ENCODE measurements at regions not wholly inside any gene's neighbourhood (a gene's known extent, or its start where the extent isn't known, plus 50 kb on each side); places are given as distances from the start of the nearest gene placed in this dataset.

DNA sequence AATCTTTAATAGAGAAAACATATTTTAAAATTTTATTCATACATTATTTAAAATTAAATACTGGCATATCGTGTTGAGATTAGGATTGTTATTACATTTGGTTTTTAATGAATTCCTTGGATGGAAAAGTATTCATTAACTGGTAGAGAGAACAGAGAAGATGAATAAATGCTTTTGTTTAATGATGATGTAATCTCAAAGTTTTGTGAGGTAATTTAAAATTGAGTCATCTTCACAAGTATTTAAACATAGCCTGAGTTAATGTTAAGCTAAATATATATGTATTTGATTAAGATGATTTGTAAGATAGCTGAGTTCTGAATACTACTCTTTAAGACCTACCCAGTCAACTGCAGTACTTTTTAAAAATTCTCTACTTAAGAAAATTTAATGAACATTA lies 713.4 kb upstream of the VRK2 start:
- H3K4me3 ChIP-seq (ENCODE audit: control insufficient read depth, low read depth, low read length): no peak overlapping the region
- no peak for DNase-seq (ENCODE audit: low read depth)
- TF ChIP-seq, protein P1, sequence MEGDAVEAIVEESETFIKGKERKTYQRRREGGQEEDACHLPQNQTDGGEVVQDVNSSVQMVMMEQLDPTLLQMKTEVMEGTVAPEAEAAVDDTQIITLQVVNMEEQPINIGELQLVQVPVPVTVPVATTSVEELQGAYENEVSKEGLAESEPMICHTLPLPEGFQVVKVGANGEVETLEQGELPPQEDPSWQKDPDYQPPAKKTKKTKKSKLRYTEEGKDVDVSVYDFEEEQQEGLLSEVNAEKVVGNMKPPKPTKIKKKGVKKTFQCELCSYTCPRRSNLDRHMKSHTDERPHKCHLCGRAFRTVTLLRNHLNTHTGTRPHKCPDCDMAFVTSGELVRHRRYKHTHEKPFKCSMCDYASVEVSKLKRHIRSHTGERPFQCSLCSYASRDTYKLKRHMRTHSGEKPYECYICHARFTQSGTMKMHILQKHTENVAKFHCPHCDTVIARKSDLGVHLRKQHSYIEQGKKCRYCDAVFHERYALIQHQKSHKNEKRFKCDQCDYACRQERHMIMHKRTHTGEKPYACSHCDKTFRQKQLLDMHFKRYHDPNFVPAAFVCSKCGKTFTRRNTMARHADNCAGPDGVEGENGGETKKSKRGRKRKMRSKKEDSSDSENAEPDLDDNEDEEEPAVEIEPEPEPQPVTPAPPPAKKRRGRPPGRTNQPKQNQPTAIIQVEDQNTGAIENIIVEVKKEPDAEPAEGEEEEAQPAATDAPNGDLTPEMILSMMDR (IDR thresholded peaks at IDR 0.05; ENCODE audit: control insufficient read depth, insufficient read depth, low read depth, low read length, missing control alignments): no peak

DNA sequence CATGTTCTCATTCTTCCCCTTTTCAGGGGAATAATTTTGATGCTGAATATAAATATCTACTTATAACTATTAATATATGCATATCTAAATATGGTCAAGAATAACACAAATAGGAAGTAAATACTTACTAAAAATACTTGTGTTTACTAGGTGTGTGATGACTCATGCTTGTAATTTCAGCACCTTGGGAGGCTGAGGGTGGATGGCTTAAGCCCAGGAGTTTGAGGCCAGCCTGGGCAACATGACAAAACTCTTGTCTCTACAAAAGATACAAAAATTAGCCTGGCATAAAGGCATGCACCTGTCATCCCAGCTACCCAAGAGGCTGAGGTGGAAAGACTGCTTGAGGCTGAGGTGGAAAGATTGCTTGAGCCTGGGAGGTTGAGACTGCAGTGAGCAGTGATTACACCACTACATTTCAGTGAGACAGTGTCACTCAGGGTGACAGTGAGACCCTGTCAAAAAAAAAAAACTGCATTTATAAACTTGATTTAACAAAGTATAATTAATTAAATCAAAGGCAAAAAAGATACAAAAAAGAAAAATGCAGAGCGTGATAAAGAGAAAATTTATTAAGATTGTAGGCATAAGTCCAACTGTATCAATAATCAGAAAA lies 703.1 kb upstream of the VRK2 start:
- TF ChIP-seq, protein P1 (IDR thresholded peaks at IDR 0.05; ENCODE audit: control insufficient read depth, insufficient read depth, low read depth, low read length, missing control alignments): no peak
- no peak for DNase-seq (ENCODE audit: low read depth)
- H3K4me3 ChIP-seq (ENCODE audit: control insufficient read depth, low read depth, low read length): no peak overlapping the region

DNA sequence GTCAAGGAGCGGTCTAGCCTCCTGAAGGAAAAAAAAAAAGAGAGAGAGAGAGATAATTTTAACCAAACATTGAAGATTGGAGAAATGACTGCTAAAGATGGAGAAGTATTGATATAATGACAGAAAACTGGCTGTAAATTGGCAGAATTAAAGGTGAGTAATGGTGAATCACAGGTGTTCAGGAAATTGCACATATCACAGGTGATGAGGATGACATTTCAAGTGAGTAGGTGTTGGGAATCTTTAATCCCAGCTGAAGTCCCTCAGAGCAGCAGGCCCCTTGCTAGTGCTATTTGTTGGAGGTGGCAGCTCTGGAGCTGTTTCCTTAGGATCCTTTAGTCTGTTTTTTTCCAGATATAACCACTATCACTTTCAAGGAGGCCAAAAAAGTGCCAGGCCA lies 678.4 kb upstream of the VRK2 start:
- TF ChIP-seq, protein P1 (IDR thresholded peaks at IDR 0.05; ENCODE audit: control insufficient read depth, insufficient read depth, low read depth, low read length, missing control alignments): no peak
- no peak for DNase-seq (ENCODE audit: low read depth)
- H3K4me3 ChIP-seq (ENCODE audit: control insufficient read depth, low read depth, low read length): no peak overlapping the region

DNA sequence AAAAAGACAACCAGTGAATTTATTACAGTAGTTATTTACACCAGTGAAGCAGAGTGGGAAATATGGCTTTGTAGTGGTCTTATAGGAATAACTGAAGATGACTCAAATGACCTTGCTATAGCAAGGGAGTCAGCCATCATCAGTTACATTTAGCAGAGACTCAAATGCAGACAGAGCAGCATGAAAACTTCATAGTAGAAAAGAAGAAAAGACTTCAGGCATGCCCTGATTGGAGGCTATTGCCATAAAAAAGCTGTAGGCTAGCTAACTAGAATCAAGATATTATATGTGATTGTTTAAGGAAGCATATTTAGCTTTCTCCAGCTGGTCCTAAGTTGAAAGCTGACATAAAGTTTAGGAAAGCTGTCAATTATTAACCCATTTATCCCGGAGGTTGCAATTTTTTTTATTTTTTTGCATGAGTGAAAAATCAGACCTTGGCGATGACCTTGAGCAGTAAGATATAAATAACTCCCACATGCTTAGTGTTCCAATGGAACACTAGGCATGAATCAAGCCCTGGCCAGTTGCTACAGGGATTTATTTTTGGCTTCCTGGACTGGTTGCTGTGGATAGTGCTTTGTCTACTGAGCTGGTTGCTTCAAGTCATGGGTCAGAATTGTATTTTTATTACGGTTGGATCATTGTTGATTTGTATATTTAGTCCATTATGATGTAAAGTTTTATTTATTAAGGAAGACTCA lies 675.6 kb upstream of the VRK2 start:
- TF ChIP-seq, protein P1 (IDR thresholded peaks at IDR 0.05; ENCODE audit: control insufficient read depth, insufficient read depth, low read depth, low read length, missing control alignments): no peak

DNA sequence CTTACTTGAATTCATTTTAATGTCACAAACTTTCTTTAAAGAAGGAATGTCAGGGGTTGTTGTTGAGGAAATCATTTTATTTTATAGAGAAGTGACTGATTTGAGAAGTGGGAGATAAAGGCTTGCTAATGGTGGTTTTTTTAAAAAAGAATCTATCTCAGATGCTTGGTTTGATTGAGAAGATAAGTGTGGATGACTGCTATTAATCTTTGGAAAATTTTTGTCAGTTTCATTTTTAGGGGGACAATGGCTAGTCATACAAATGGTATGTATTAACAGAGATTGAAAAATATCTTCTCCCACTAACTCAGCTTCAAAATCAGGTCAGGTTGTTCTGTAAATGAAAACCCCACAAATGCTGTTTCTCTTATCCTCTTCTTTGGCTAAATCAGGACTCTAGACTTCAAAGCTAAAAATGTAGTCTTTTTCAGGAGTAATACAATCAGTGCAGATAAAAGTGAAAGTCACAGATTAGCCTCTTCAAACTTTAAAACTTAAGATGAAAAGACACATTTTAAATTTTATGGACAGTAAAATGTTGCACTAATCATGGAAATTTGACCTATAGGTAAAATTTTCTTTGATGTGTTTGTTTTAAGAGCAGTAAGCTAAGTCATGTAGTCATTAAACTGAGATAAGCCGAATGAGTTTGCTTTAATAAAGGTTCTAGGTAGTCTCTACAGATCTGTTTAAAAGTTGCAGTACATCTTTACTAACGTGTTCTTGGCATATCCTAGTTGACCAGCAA lies 674.2 kb upstream of the VRK2 start:
- TF ChIP-seq, protein P1 (IDR thresholded peaks at IDR 0.05; ENCODE audit: control insufficient read depth, insufficient read depth, low read depth, low read length, missing control alignments): no peak
- DNase-seq (ENCODE audit: low read depth): no peak
- H3K4me3 ChIP-seq (ENCODE audit: control insufficient read depth, low read depth, low read length): no peak overlapping the region

More for the DNA sequence above, 675.6 kb upstream of the VRK2 start:
- no peak for DNase-seq (ENCODE audit: low read depth)
- H3K4me3 ChIP-seq (ENCODE audit: control insufficient read depth, low read depth, low read length): no peak overlapping the region

DNA sequence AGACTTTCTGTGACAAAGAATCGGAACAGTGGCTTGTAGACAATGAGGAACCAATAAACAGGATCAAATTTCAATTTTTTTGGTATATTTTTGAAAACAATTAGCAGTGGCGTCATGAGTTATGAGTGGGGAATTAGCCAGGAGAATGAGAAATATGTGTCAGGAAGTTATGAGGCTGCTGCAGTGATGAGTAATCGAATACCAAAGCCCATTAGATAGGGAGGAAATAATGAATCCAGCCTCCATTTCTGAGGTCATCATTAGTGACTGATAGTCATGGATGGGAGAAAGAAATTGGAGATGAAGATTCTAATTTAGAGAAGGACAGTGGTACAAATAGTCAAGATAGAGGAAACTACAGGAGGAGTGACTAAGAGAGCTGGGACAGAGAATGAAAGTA lies 673.1 kb upstream of the VRK2 start:
- no peak for DNase-seq (ENCODE audit: low read depth)
- TF ChIP-seq, protein P1 (IDR thresholded peaks at IDR 0.05; ENCODE audit: control insufficient read depth, insufficient read depth, low read depth, low read length, missing control alignments): no peak
- H3K4me3 ChIP-seq (ENCODE audit: control insufficient read depth, low read depth, low read length): no peak overlapping the region

Data from AG09309 (cell line).